ENCODE measurements at regions not wholly inside any gene's neighbourhood (a gene's known extent, or its start where the extent isn't known, plus 50 kb on each side); places are given as distances from the start of the nearest gene placed in this dataset.

- no peaks in the 10 kb centered on the region for H3K9me3 ChIP-seq (replicated peaks)
- H3K27me3 ChIP-seq (ENCODE audit: low read depth): no peaks in the 10 kb centered on the region
- peak; percentile 18 for TF ChIP-seq CTCF (IDR thresholded peaks at IDR 0.05; ENCODE audit: borderline replicate concordance)
- intact Hi-C loops (cut with micrococcal nuclease): no loop called here
- DNase-seq: no peak
- H3K4me3 ChIP-seq: no peak overlapping the region
- peaks cover 1% of the 10 kb centered on the region for H3K4me1 ChIP-seq
- H3K36me3 ChIP-seq: no peaks in the 10 kb centered on the region
- no peak overlapping the region for H3K27ac ChIP-seq (replicated peaks)
These were observed 74.3 kb upstream of the ARID2 start for GRCh38 chr12:45655186-45655585.

- Histone ChIP-seq H3K4me1 (peaks cover 4% of the 10 kb centered on the region), H3K36me3 (no peaks in the 10 kb centered on the region), H3K27ac (replicated peaks) (no peak overlapping the region), H3K4me3 (no peak overlapping the region), H3K9me3 (replicated peaks) (no peaks in the 10 kb centered on the region), H3K27me3 (ENCODE audit: low read depth) (no peaks in the 10 kb centered on the region)
- no peak for DNase-seq
- TF ChIP-seq CTCF (IDR thresholded peaks at IDR 0.05; ENCODE audit: borderline replicate concordance): no peak
- intact Hi-C loops (cut with micrococcal nuclease): no loop called here
These were observed 73.8 kb upstream of the ARID2 start for GRCh38 chr12:45655743-45656142.

GRCh38 chr12:45658020-45658419 is 71.5 kb upstream of the ARID2 start:
- Histone ChIP-seq H3K27ac (replicated peaks) (no peak overlapping the region), H3K9me3 (replicated peaks) (no peaks in the 10 kb centered on the region), H3K27me3 (ENCODE audit: low read depth) (no peaks in the 10 kb centered on the region), H3K4me3 (no peak overlapping the region), H3K36me3 (no peaks in the 10 kb centered on the region), H3K4me1 (peaks cover 5% of the 10 kb centered on the region)
- intact Hi-C loops (cut with micrococcal nuclease): no loop called here
- no peak for TF ChIP-seq CTCF (IDR thresholded peaks at IDR 0.05; ENCODE audit: borderline replicate concordance)
- no peak for DNase-seq

- peak; percentile 19 for DNase-seq
- Histone ChIP-seq H3K4me3 (no peak overlapping the region), H3K27ac (replicated peaks) (no peak overlapping the region), H3K27me3 (ENCODE audit: low read depth) (no peaks in the 10 kb centered on the region), H3K9me3 (replicated peaks) (no peaks in the 10 kb centered on the region), H3K36me3 (no peaks in the 10 kb centered on the region), H3K4me1 (peaks cover 12% of the 10 kb centered on the region)
- intact Hi-C loops (cut with micrococcal nuclease): no loop called here
- TF ChIP-seq CTCF (IDR thresholded peaks at IDR 0.05; ENCODE audit: borderline replicate concordance): no peak
These were observed 69.2 kb upstream of the ARID2 start for GRCh38 chr12:45660330-45660729.

- no peaks in the 10 kb centered on the region for H3K27me3 ChIP-seq (ENCODE audit: low read depth)
- no peaks in the 10 kb centered on the region for H3K9me3 ChIP-seq (replicated peaks)
- DNase-seq: no peak
- peaks cover 13% of the 10 kb centered on the region for H3K4me1 ChIP-seq
- no peak overlapping the region for H3K4me3 ChIP-seq
- H3K27ac ChIP-seq (replicated peaks): no peak overlapping the region
- no peak for TF ChIP-seq CTCF (IDR thresholded peaks at IDR 0.05; ENCODE audit: borderline replicate concordance)
- H3K36me3 ChIP-seq: no peaks in the 10 kb centered on the region
- intact Hi-C loops (cut with micrococcal nuclease): no loop called here
These were observed 66.1 kb upstream of the ARID2 start for GRCh38 chr12:45663455-45663854.

- intact Hi-C loops (cut with micrococcal nuclease): no loop called here
- Histone ChIP-seq H3K4me3 (no peak overlapping the region), H3K27ac (replicated peaks) (no peak overlapping the region), H3K36me3 (no peaks in the 10 kb centered on the region), H3K4me1 (peaks cover 31% of the 10 kb centered on the region), H3K9me3 (replicated peaks) (no peaks in the 10 kb centered on the region), H3K27me3 (ENCODE audit: low read depth) (no peaks in the 10 kb centered on the region)
- no peak for TF ChIP-seq CTCF (IDR thresholded peaks at IDR 0.05; ENCODE audit: borderline replicate concordance)
- no peak for DNase-seq
These were observed 63.6 kb upstream of the ARID2 start for GRCh38 chr12:45665941-45666340.

All from left ventricle myocardium inferior (tissue), 1 donor.